ENCODE measurements at regions not wholly inside any gene's neighbourhood (a gene's known extent, or its start where the extent isn't known, plus 50 kb on each side); places are given as distances from the start of the nearest gene placed in this dataset.

GRCh38 chr9:18043978-18044377 lies 430.0 kb upstream of the ADAMTSL1 start:
- intact Hi-C loops (cut with micrococcal nuclease): no loop called here
- no peak overlapping the region for H3K27ac Mint-ChIP-seq
- no peaks in the 10 kb centered on the region for H3K36me3 Mint-ChIP-seq (ENCODE audit: low read depth)
- DNase-seq (no peak), ATAC-seq (ENCODE audit: low read depth) (no peak)
- no peaks in the 10 kb centered on the region for H3K27me3 Mint-ChIP-seq
- no peaks in the 10 kb centered on the region for H3K9me3 Mint-ChIP-seq
- no peaks in the 10 kb centered on the region for H3K4me1 Mint-ChIP-seq
- ChIA-PET CTCF (no interaction called here), POLR2A (no interaction called here)
- TF ChIP-seq CTCF (IDR thresholded peaks at IDR 0.05): no peak
- H3K4me3 Mint-ChIP-seq: no peak overlapping the region

GRCh38 chr9:18045326-18045725 lies 428.6 kb upstream of the ADAMTSL1 start:
- ChIA-PET POLR2A (no interaction called here), CTCF (no interaction called here)
- intact Hi-C loops (cut with micrococcal nuclease): no loop called here
- H3K27me3 Mint-ChIP-seq: no peaks in the 10 kb centered on the region
- no peaks in the 10 kb centered on the region for H3K9me3 Mint-ChIP-seq
- DNase-seq (no peak), ATAC-seq (ENCODE audit: low read depth) (no peak)
- no peak for TF ChIP-seq CTCF (IDR thresholded peaks at IDR 0.05)
- no peak overlapping the region for H3K27ac Mint-ChIP-seq
- no peak overlapping the region for H3K4me3 Mint-ChIP-seq
- H3K36me3 Mint-ChIP-seq (ENCODE audit: low read depth): no peaks in the 10 kb centered on the region
- H3K4me1 Mint-ChIP-seq: no peaks in the 10 kb centered on the region

- no peak for ATAC-seq (ENCODE audit: low read depth)
- CTCF ChIA-PET: no interaction called here
- H3K27me3 Mint-ChIP-seq: no peaks in the 10 kb centered on the region
- no peaks in the 10 kb centered on the region for H3K4me1 Mint-ChIP-seq
- POLR2A ChIA-PET: no interaction called here
- no peaks in the 10 kb centered on the region for H3K9me3 Mint-ChIP-seq
- intact Hi-C loops (cut with micrococcal nuclease): no loop called here
- no peak for DNase-seq
- no peak overlapping the region for H3K4me3 Mint-ChIP-seq
- no peaks in the 10 kb centered on the region for H3K36me3 Mint-ChIP-seq (ENCODE audit: low read depth)
- no peak overlapping the region for H3K27ac Mint-ChIP-seq
- TF ChIP-seq CTCF (IDR thresholded peaks at IDR 0.05): no peak
These were observed 427.9 kb upstream of the ADAMTSL1 start for GRCh38 chr9:18046068-18046467.

GRCh38 chr9:18051638-18052037 lies 422.3 kb upstream of the ADAMTSL1 start:
- H3K27me3 Mint-ChIP-seq: no peaks in the 10 kb centered on the region
- H3K4me1 Mint-ChIP-seq: no peaks in the 10 kb centered on the region
- no peak overlapping the region for H3K4me3 Mint-ChIP-seq
- peaks cover 1% of the 10 kb centered on the region for H3K9me3 Mint-ChIP-seq
- ChIA-PET POLR2A (no interaction called here), CTCF (no interaction called here)
- DNase-seq (no peak), ATAC-seq (ENCODE audit: low read depth) (no peak)
- no peak for TF ChIP-seq CTCF (IDR thresholded peaks at IDR 0.05)
- intact Hi-C loops (cut with micrococcal nuclease): no loop called here
- no peak overlapping the region for H3K27ac Mint-ChIP-seq
- no peaks in the 10 kb centered on the region for H3K36me3 Mint-ChIP-seq (ENCODE audit: low read depth)

GRCh38 chr9:18052060-18052459 lies 421.9 kb upstream of the ADAMTSL1 start:
- TF ChIP-seq CTCF (IDR thresholded peaks at IDR 0.05): no peak
- Mint-ChIP-seq H3K4me3 (no peak overlapping the region), H3K4me1 (no peaks in the 10 kb centered on the region), H3K36me3 (ENCODE audit: low read depth) (no peaks in the 10 kb centered on the region), H3K9me3 (peaks cover 1% of the 10 kb centered on the region), H3K27me3 (no peaks in the 10 kb centered on the region), H3K27ac (no peak overlapping the region)
- no peak for ATAC-seq (ENCODE audit: low read depth)
- no peak for DNase-seq
- intact Hi-C loops (cut with micrococcal nuclease): no loop called here
- ChIA-PET CTCF (no interaction called here), POLR2A (no interaction called here)

Data from activated B cell treated with CpG ODN at 0.5 μM for 24 hours (primary cell).